ENCODE measurements at regions not wholly inside any gene's neighbourhood (a gene's known extent, or its start where the extent isn't known, plus 50 kb on each side); places are given as distances from the start of the nearest gene placed in this dataset.

GRCh38 chr14:55898938-55899337 lies 219.3 kb upstream of the PELI2 start (continued):
- TF ChIP-seq CTCF (conservative IDR thresholded peaks at IDR 0.05; ENCODE audit: low read depth in 2 of 2) (no peak), EZH2phosphoT487 (IDR thresholded peaks at IDR 0.05; ENCODE audit: unreplicated experiment) (no peak)

GRCh38 chr14:55899531-55899930 lies 218.7 kb upstream of the PELI2 start:
- DNase-seq (ENCODE audit: low spot score), result no peak
- Mint-ChIP-seq H3K27ac (no peak overlapping the region), H3K4me3 (no peak overlapping the region), H3K27me3 (ENCODE audit: insufficient read depth, low read depth, poor library complexity) (peaks cover 2% of the 10 kb centered on the region), H3K4me1 (peaks cover 6% of the 10 kb centered on the region; the same call in 2 of the 3 replicates), H3K36me3 (ENCODE audit: low read depth) (no peaks in the 10 kb centered on the region), H3K9me3 (no peaks in the 10 kb centered on the region)
- ATAC-seq, result no peak
- Histone ChIP-seq H3K4me1 (ENCODE audit: insufficient read depth) (peaks cover 8% of the 10 kb centered on the region; the same call in 1 of the 2 replicates), H3K4me2 (no peak overlapping the region), H3K27me3 (ENCODE audit: insufficient read depth) (no peaks in the 10 kb centered on the region), H3K4me3 (no peak overlapping the region), H3K79me2 (replicated peaks; ENCODE audit: insufficient read depth) (no peaks in the 10 kb centered on the region), H3K27ac (ENCODE audit: low read depth) (no peak overlapping the region), H3K9me2 (ENCODE audit: insufficient read depth) (0 out of 2 replicates have a peak, but pooled peaks cover 2% of the 10 kb centered on the region), H3F3A (replicated peaks; ENCODE audit: low read depth) (no peaks in the 10 kb centered on the region), H2AFZ (no peak overlapping the region), H3K36me3 (ENCODE audit: insufficient read depth) (no peaks in the 10 kb centered on the region), H4K20me1 (replicated peaks; ENCODE audit: insufficient read depth) (no peaks in the 10 kb centered on the region)
- no peak for TF ChIP-seq CREB1 (CRISPR knock-in tag; IDR thresholded peaks at IDR 0.05; ENCODE audit: low read depth)
- no peak for TF ChIP-seq ZNF114 (CRISPR knock-in tag; IDR thresholded peaks at IDR 0.05)
- TF ChIP-seq NANOG (IDR thresholded peaks at IDR 0.05; ENCODE audit: borderline replicate concordance), result no peak
- TF ChIP-seq CTCF (conservative IDR thresholded peaks at IDR 0.05; ENCODE audit: low read depth in 2 of 2), result no peak
- no peak for TF ChIP-seq EZH2phosphoT487 (IDR thresholded peaks at IDR 0.05; ENCODE audit: unreplicated experiment)
- TF ChIP-seq STAT1 (IDR thresholded peaks at IDR 0.05; ENCODE audit: unreplicated experiment), result no peak
- no peak for TF ChIP-seq ETS1 (IDR thresholded peaks at IDR 0.05)
- TF ChIP-seq, protein P1, sequence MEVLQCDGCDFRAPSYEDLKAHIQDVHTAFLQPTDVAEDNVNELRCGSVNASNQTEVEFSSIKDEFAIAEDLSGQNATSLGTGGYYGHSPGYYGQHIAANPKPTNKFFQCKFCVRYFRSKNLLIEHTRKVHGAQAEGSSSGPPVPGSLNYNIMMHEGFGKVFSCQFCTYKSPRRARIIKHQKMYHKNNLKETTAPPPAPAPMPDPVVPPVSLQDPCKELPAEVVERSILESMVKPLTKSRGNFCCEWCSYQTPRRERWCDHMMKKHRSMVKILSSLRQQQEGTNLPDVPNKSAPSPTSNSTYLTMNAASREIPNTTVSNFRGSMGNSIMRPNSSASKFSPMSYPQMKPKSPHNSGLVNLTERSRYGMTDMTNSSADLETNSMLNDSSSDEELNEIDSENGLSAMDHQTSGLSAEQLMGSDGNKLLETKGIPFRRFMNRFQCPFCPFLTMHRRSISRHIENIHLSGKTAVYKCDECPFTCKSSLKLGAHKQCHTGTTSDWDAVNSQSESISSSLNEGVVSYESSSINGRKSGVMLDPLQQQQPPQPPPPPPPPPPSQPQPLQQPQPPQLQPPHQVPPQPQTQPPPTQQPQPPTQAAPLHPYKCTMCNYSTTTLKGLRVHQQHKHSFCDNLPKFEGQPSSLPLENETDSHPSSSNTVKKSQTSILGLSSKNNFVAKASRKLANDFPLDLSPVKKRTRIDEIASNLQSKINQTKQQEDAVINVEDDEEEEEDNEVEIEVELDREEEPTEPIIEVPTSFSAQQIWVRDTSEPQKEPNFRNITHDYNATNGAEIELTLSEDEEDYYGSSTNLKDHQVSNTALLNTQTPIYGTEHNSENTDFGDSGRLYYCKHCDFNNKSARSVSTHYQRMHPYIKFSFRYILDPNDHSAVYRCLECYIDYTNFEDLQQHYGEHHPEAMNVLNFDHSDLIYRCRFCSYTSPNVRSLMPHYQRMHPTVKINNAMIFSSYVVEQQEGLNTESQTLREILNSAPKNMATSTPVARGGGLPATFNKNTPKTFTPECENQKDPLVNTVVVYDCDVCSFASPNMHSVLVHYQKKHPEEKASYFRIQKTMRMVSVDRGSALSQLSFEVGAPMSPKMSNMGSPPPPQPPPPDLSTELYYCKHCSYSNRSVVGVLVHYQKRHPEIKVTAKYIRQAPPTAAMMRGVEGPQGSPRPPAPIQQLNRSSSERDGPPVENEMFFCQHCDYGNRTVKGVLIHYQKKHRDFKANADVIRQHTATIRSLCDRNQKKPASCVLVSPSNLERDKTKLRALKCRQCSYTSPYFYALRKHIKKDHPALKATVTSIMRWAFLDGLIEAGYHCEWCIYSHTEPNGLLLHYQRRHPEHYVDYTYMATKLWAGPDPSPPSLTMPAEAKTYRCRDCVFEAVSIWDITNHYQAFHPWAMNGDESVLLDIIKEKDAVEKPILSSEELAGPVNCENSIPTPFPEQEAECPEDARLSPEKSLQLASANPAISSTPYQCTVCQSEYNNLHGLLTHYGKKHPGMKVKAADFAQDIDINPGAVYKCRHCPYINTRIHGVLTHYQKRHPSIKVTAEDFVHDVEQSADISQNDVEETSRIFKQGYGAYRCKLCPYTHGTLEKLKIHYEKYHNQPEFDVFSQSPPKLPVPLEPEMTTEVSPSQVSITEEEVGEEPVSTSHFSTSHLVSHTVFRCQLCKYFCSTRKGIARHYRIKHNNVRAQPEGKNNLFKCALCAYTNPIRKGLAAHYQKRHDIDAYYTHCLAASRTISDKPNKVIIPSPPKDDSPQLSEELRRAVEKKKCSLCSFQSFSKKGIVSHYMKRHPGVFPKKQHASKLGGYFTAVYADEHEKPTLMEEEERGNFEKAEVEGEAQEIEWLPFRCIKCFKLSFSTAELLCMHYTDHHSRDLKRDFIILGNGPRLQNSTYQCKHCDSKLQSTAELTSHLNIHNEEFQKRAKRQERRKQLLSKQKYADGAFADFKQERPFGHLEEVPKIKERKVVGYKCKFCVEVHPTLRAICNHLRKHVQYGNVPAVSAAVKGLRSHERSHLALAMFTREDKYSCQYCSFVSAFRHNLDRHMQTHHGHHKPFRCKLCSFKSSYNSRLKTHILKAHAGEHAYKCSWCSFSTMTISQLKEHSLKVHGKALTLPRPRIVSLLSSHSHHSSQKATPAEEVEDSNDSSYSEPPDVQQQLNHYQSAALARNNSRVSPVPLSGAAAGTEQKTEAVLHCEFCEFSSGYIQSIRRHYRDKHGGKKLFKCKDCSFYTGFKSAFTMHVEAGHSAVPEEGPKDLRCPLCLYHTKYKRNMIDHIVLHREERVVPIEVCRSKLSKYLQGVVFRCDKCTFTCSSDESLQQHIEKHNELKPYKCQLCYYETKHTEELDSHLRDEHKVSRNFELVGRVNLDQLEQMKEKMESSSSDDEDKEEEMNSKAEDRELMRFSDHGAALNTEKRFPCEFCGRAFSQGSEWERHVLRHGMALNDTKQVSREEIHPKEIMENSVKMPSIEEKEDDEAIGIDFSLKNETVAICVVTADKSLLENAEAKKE (CRISPR knock-in tag; IDR thresholded peaks at IDR 0.05), result no peak
- TF ChIP-seq POLR2AphosphoS5 (IDR thresholded peaks at IDR 0.05; ENCODE audit: low read depth), result no peak
- TF ChIP-seq JUNB (IDR thresholded peaks at IDR 0.05; ENCODE audit: unreplicated experiment), result no peak
- TF ChIP-seq EZH2 (IDR thresholded peaks at IDR 0.05; ENCODE audit: low read depth, unreplicated experiment), result no peak

All from GM23338 (cell line).